IMR-90 (cell line): ENCODE measurements at regions not wholly inside any gene's neighbourhood (a gene's known extent, or its start where the extent isn't known, plus 50 kb on each side); places are given as distances from the start of the nearest gene placed in this dataset.

ENCODE experiments used
- ATAC-seq: fragments of 200-7000 bp; cut with Tn5 transposase; 2 replicates; pipeline ENCODE4 v1.9.1; 2020; ENCODE audit warnings: low read depth, mild to moderate bottlenecking, moderate library complexity
- BruUV-seq: library from RNA; stranded (reverse); fragments of 400-500 nt; replicated peaks from 2 replicates; lab custom pipeline; 2021; lab: Mats Ljungman, UMichigan
- CTCF ChIA-PET: fragments of 300-600 bp; formaldehyde crosslinking; extraction: SDS; loops from one replicate; lab custom pipeline; 2021; ENCODE audit warnings: antibody characterized with exemption; lab: Yijun Ruan, JAX
- POLR2A ChIA-PET: fragments of 300-600 bp; sonication (Branson Sonifier 250); formaldehyde crosslinking; loops from one replicate; lab custom pipeline; 2022; ENCODE audit warnings: antibody characterized with exemption; ENCODE audit not compliant: unreplicated experiment; lab: Charles Lee
- DNase-seq: peaks from one replicate; pipeline ENCODE4 v3.0.0; 2013
- H2AFZ ChIP-seq: replicated peaks from 2 replicates; pipeline ENCODE3; 2013; ENCODE audit warnings: low read length, mild to moderate bottlenecking; ENCODE audit not compliant: poor library complexity
- H2AK5ac ChIP-seq: 2 replicates; pipeline ENCODE4 v1.6.1; 2013; ENCODE audit warnings: low read depth, low read length, inconsistent platforms
- H2AK9ac ChIP-seq: replicated peaks from 2 replicates; pipeline ENCODE3; 2013; ENCODE audit warnings: mild to moderate bottlenecking, low read depth, low read length, moderate library complexity; ENCODE audit not compliant: poor library complexity
- H2BK120ac ChIP-seq: 2 replicates; pipeline ENCODE4 v1.6.1; 2013; ENCODE audit warnings: low read depth, low read length, inconsistent platforms
- H2BK15ac ChIP-seq: 3 replicates; pipeline ENCODE4 v1.6.1; 2013; ENCODE audit warnings: low read depth, low read length, inconsistent platforms
- H2BK20ac ChIP-seq: 2 replicates; pipeline ENCODE4 v1.6.1; 2013; ENCODE audit warnings: low read depth, mild to moderate bottlenecking, inconsistent platforms, low read length, moderate library complexity
- H2BK5ac ChIP-seq: 2 replicates; pipeline ENCODE4 v1.6.1; 2013; ENCODE audit warnings: mild to moderate bottlenecking, low read depth, low read length, inconsistent platforms; ENCODE audit not compliant: poor library complexity, severe bottlenecking
- H3K14ac ChIP-seq: replicated peaks from 2 replicates; pipeline ENCODE4 v1.6.1; 2013; ENCODE audit warnings: low read depth, low read length, inconsistent platforms
- H3K18ac ChIP-seq: 2 replicates; pipeline ENCODE4 v1.6.1; 2013; ENCODE audit warnings: low read depth, low read length, control low read depth
- H3K23ac ChIP-seq: 2 replicates; pipeline ENCODE4 v1.6.1; 2013; ENCODE audit warnings: low read depth, low read length, inconsistent platforms
- H3K27ac ChIP-seq: 2 replicates; pipeline ENCODE4 v1.5.1; 2013; ENCODE audit warnings: mild to moderate bottlenecking, control low read depth, low read length; ENCODE audit not compliant: insufficient read depth
- H3K27me3 ChIP-seq: 2 replicates; pipeline ENCODE4 v1.6.1; 2013; ENCODE audit warnings: low read length; ENCODE audit not compliant: control insufficient read depth, insufficient read depth
- H3K36me3 ChIP-seq: 2 replicates; pipeline ENCODE4 v1.6.1; 2013; ENCODE audit warnings: low read length, mixed read lengths; ENCODE audit not compliant: control insufficient read depth, insufficient read depth
- H3K4ac ChIP-seq: 2 replicates; pipeline ENCODE4 v1.6.1; 2013; ENCODE audit warnings: low read depth, low read length, inconsistent platforms
- H3K4me1 ChIP-seq: 2 replicates; pipeline ENCODE4 v1.6.1; 2013; ENCODE audit warnings: low read length, mixed read lengths; ENCODE audit not compliant: control insufficient read depth, insufficient read depth
- H3K4me2 ChIP-seq: 2 replicates; pipeline ENCODE4 v1.6.1; 2013; ENCODE audit warnings: low read depth, mild to moderate bottlenecking, control low read depth, low read length, moderate library complexity
- H3K4me3 ChIP-seq: 2 replicates; pipeline ENCODE4 v1.5.1; 2013; ENCODE audit warnings: low read depth, mild to moderate bottlenecking, control low read depth, low read length, moderate library complexity; ENCODE audit not compliant: insufficient read depth
- H3K56ac ChIP-seq: 2 replicates; pipeline ENCODE4 v1.6.1; 2013; ENCODE audit warnings: low read length, inconsistent platforms; ENCODE audit not compliant: insufficient read depth; ENCODE audit errors: extremely low read depth
- H3K79me1 ChIP-seq, 2 experiments: 2 replicates each; pipeline ENCODE4 v1.6.1; 2013; ENCODE audit warnings: low read length in 2 of 2, inconsistent platforms in 1 of 2, low read depth in 1 of 2
- H3K9ac ChIP-seq: 2 replicates; pipeline ENCODE4 v1.6.1; 2013; ENCODE audit warnings: low read depth, low read length, control low read depth
- H3K9me1 ChIP-seq: 2 replicates; pipeline ENCODE4 v1.6.1; 2013; ENCODE audit warnings: low read length, inconsistent platforms; ENCODE audit not compliant: insufficient read depth
- H3K9me3 ChIP-seq: 2 replicates; pipeline ENCODE4 v1.6.1; 2013; ENCODE audit warnings: low read length; ENCODE audit not compliant: control insufficient read depth, insufficient read depth
- H4K20me1 ChIP-seq: 2 replicates; pipeline ENCODE4 v1.6.1; 2013; ENCODE audit warnings: low read length, inconsistent platforms; ENCODE audit not compliant: insufficient read depth
- H4K5ac ChIP-seq: 2 replicates; pipeline ENCODE4 v1.6.1; 2013; ENCODE audit warnings: mild to moderate bottlenecking, low read depth, low read length, control low read depth
- H4K8ac ChIP-seq, 2 experiments: 2 replicates each; pipeline ENCODE4 v1.6.1; 2013; ENCODE audit warnings: low read depth in 2 of 2, low read length in 2 of 2, control low read depth in 1 of 2, inconsistent platforms in 1 of 2
- H4K91ac ChIP-seq: 2 replicates; pipeline ENCODE4 v1.6.1; 2013; ENCODE audit warnings: low read depth, low read length, inconsistent platforms; ENCODE audit not compliant: insufficient read depth
- CEBPB ChIP-seq: IDR thresholded peaks from 2 replicates; pipeline ENCODE4 v1.6.1; 2012; ENCODE audit warnings: low read depth, low read length, improper control_type of control experiment
- CHD1 ChIP-seq: IDR thresholded peaks from 2 replicates; pipeline ENCODE4 v1.6.1; 2012; ENCODE audit warnings: low read depth, low read length, improper control_type of control experiment
- FOS ChIP-seq: fragments of 150-350 bp; IDR thresholded peaks from 2 replicates; pipeline ENCODE4 v1.6.1; 2016; ENCODE audit warnings: low read depth, low read length
- MXI1 ChIP-seq: IDR thresholded peaks from 2 replicates; pipeline ENCODE4 v1.6.1; 2012; ENCODE audit warnings: low read depth, mild to moderate bottlenecking, low read length, moderate library complexity, borderline replicate concordance
- NFE2L2 ChIP-seq: fragments of 150-350 bp; IDR thresholded peaks from 2 replicates; pipeline ENCODE4 v1.6.1; 2016; ENCODE audit warnings: low read depth, mild to moderate bottlenecking, low read length
- RAD21 ChIP-seq: IDR thresholded peaks from 2 replicates; pipeline ENCODE4 v1.6.1; 2012; ENCODE audit warnings: low read length, improper control_type of control experiment
- WGBS, 2 experiments: methylation state at CpG; one replicate each; pipeline versions ENCODE4 v1.1.5 to v1.1.7; 2013; ENCODE audit warnings: missing lambda C conversion rate in 2 of 2; ENCODE audit not compliant: insufficient read length in 1 of 2; ENCODE audit errors: extremely low coverage in 2 of 2; 5-methylcytosine and 5-hydroxymethylcytosine counted together
- dilution Hi-C: fragments of 300-500 bp; cut with HindIII; formaldehyde crosslinking; loops from one replicate; pipeline ENCODE4 v1.14.3; 2018; ENCODE audit warnings: low sequenced_read_pairs; ENCODE audit not compliant: unreplicated experiment
- in situ Hi-C: fragments of 300-500 bp; cut with MboI; formaldehyde crosslinking; loops from 3 replicates; pipeline ENCODE4 v1.14.3; 2019; ENCODE audit warnings: low sequenced_read_pairs, inconsistent platforms, mixed read lengths
- intact Hi-C: fragments of 100-400 bp; cut with micrococcal nuclease; formaldehyde crosslinking; loops from 2 replicates; pipeline ENCODE4 v1.10.0; 2022

- DNase-seq (no peak), ATAC-seq (no peak)
- Histone ChIP-seq H2BK15ac (no peak overlapping the region), H3K27me3 (no peaks in the 10 kb centered on the region), H4K91ac (no peak overlapping the region), H3K36me3 (no peaks in the 10 kb centered on the region), H4K5ac (no peak overlapping the region), H3K4ac (no peak overlapping the region), H2AK5ac (no peak overlapping the region), H3K14ac (no peak overlapping the region), H3K18ac (no peak overlapping the region), H2AK9ac (no peak overlapping the region), H2AFZ (no peak overlapping the region), H3K27ac (no peak overlapping the region), H3K56ac (no peak overlapping the region), H4K20me1 (no peaks in the 10 kb centered on the region), H2BK120ac (no peak overlapping the region), H3K4me2 (no peak overlapping the region), H3K9me3 (no peaks in the 10 kb centered on the region), H4K8ac (no peak overlapping the region), H2BK5ac (no peak overlapping the region), H3K23ac (no peak overlapping the region), H3K9me1 (no peaks in the 10 kb centered on the region), H3K9ac (no peak overlapping the region), H3K4me3 (no peak overlapping the region), H3K79me1 (no peaks in the 10 kb centered on the region), H3K4me1 (peaks cover 2% of the 10 kb centered on the region; the same call in 1 of the 2 replicates), H2BK20ac (no peak overlapping the region)
- POLR2A ChIA-PET, result no interaction called here
- intact Hi-C loops (no loop called here), dilution Hi-C loops (no loop called here), in situ Hi-C loops (no loop called here)
- no TSS peak for BruUV-seq
- TF ChIP-seq CHD1 (no peak), RAD21 (no peak), MXI1 (no peak), FOS (no peak), CEBPB (no peak), NFE2L2 (no peak)
- no CpG with 5 or more reads among the region's 1 CpG for WGBS, 2 experiments
- CTCF ChIA-PET, result interaction anchor here (0.5 kb wide), 1 partner anchor 1003 kb away, joined by 5 read pairs; no protein-coding TSS in a partner anchor
Observed at GRCh38 chr18:67241299-67241698, 275.2 kb downstream of the DSEL start.
